Spinal cord (tissue), 9 donors: ENCODE measurements at regions not wholly inside any gene's neighbourhood (a gene's known extent, or its start where the extent isn't known, plus 50 kb on each side); places are given as distances from the start of the nearest gene placed in this dataset.
A peak's percentile ranks its signal among the peaks of the same experiment; 100 is the strongest.

Experiments
- DNase-seq, 6 donors: peaks; one replicate each; pipeline versions ENCODE4 v3.0.0 to v3.0.0-alpha.2; 2013 to 2015; ENCODE audit warnings: low spot score in 6 of 6, low read depth in 4 of 6
- H3K27ac ChIP-seq: one replicate; pipeline ENCODE4 v1.5.1; 2013; ENCODE audit warnings: low read depth, low read length, control low read depth
- H3K27me3 ChIP-seq: one replicate; pipeline ENCODE4 v1.6.1; 2013; ENCODE audit warnings: low read length; ENCODE audit not compliant: control insufficient read depth, insufficient read depth
- H3K36me3 ChIP-seq: one replicate; pipeline ENCODE4 v1.6.1; 2013; ENCODE audit warnings: low read length; ENCODE audit not compliant: control insufficient read depth, insufficient read depth
- H3K4me1 ChIP-seq: one replicate; pipeline ENCODE4 v1.6.1; 2013; ENCODE audit warnings: low read length; ENCODE audit not compliant: control insufficient read depth, insufficient read depth
- H3K4me3 ChIP-seq: one replicate; pipeline ENCODE4 v1.5.1; 2013; ENCODE audit warnings: low read depth, low read length, control low read depth
- H3K9me3 ChIP-seq: one replicate; pipeline ENCODE4 v1.6.1; 2013; ENCODE audit warnings: low read length; ENCODE audit not compliant: control insufficient read depth, insufficient read depth
- WGBS: methylation state at CpG from one replicate; pipeline ENCODE4 v1.1.5; 2013; ENCODE audit warnings: missing lambda C conversion rate; ENCODE audit not compliant: insufficient coverage; 5-methylcytosine and 5-hydroxymethylcytosine counted together
- donor health status: healthy.

GRCh38 chr9:134267881-134268724 lies 58.2 kb upstream of the RXRA start:
- no peaks in the 10 kb centered on the region for H3K27me3 ChIP-seq
- no peak for DNase-seq
- H3K36me3 ChIP-seq, result no peaks in the 10 kb centered on the region
- WGBS, result 71% methylated on average over 20 of the region's 28 CpGs
- no peak overlapping the region for H3K4me3 ChIP-seq
- no peak overlapping the region for H3K27ac ChIP-seq
- peaks cover 14% of the 10 kb centered on the region for H3K4me1 ChIP-seq
- H3K9me3 ChIP-seq, result no peaks in the 10 kb centered on the region

GRCh38 chr9:134268747-134269146 lies 57.5 kb upstream of the RXRA start:
- 98% methylated on average over 4 of the region's 6 CpGs for WGBS
- Histone ChIP-seq H3K27ac (no peak overlapping the region), H3K36me3 (no peaks in the 10 kb centered on the region), H3K4me1 (peaks cover 9% of the 10 kb centered on the region), H3K27me3 (no peaks in the 10 kb centered on the region), H3K4me3 (no peak overlapping the region), H3K9me3 (no peaks in the 10 kb centered on the region)
- DNase-seq, result no peak

GRCh38 chr9:134271338-134272301 lies 54.6 kb upstream of the RXRA start:
- peaks cover 6% of the 10 kb centered on the region for H3K4me1 ChIP-seq
- H3K36me3 ChIP-seq, result no peaks in the 10 kb centered on the region
- H3K27ac ChIP-seq, result no peak overlapping the region
- H3K9me3 ChIP-seq, result no peaks in the 10 kb centered on the region
- H3K27me3 ChIP-seq, result no peaks in the 10 kb centered on the region
- no peak overlapping the region for H3K4me3 ChIP-seq
- no peak for DNase-seq
- WGBS, result 73% methylated on average over 24 of the region's 24 CpGs

DNA sequence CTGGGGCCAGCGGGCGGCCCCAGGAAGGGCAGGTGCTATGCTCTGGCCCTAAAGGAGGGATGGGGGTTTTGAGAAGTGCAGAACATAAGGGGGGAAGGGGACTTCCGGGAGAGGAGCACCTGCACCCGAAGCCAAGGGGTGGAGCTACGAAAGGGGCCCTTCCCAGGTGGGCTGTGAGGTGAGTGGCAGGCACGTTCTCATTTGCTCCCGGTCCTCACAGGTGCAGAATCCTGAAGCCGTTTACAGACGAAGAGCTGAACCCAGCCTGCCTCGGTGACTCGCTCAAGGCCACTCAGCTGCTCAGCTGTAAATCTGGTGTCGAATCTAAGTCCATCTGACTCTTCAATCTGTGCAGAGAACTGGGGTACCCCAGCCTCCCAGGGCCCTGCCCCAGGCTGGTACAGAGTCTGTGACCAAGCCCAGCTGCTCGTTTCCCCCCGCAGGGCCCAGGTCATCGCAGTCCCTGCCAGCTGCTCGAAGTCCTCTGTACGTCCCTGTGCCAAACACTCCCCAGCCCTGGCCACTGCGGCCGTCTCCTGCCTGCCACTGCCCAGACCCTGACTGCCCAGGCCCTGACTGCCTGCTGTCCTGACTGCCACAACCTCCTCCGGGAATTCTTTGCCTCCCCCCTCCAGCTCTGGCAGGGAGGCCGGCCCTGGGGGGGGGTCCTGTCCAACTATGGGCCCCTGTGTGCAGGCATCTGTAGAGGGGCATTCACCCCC lies 53.8 kb upstream of the RXRA start:
- Histone ChIP-seq H3K4me1 (peaks cover 14% of the 10 kb centered on the region), H3K36me3 (no peaks in the 10 kb centered on the region), H3K27me3 (no peaks in the 10 kb centered on the region), H3K27ac (no peak overlapping the region), H3K4me3 (no peak overlapping the region), H3K9me3 (no peaks in the 10 kb centered on the region)
- no peak for DNase-seq
- WGBS, result 68% methylated on average over 19 of the region's 21 CpGs

GRCh38 chr9:134273647-134274046 lies 52.6 kb upstream of the RXRA start:
- Histone ChIP-seq H3K36me3 (no peaks in the 10 kb centered on the region), H3K4me3 (no peak overlapping the region), H3K9me3 (no peaks in the 10 kb centered on the region), H3K27ac (no peak overlapping the region), H3K4me1 (peaks cover 12% of the 10 kb centered on the region), H3K27me3 (peaks cover 3% of the 10 kb centered on the region)
- 94% methylated on average over 5 of the region's 5 CpGs for WGBS
- no peak for DNase-seq

GRCh38 chr9:134275375-134275774 lies 50.9 kb upstream of the RXRA start:
- Histone ChIP-seq H3K27me3 (peaks cover 3% of the 10 kb centered on the region), H3K4me3 (no peak overlapping the region), H3K4me1 (peaks cover 12% of the 10 kb centered on the region), H3K27ac (no peak overlapping the region), H3K9me3 (no peaks in the 10 kb centered on the region), H3K36me3 (peaks cover under 1% of the 10 kb centered on the region)
- 71% methylated on average over 6 of the region's 9 CpGs for WGBS
- no peak for DNase-seq

DNA sequence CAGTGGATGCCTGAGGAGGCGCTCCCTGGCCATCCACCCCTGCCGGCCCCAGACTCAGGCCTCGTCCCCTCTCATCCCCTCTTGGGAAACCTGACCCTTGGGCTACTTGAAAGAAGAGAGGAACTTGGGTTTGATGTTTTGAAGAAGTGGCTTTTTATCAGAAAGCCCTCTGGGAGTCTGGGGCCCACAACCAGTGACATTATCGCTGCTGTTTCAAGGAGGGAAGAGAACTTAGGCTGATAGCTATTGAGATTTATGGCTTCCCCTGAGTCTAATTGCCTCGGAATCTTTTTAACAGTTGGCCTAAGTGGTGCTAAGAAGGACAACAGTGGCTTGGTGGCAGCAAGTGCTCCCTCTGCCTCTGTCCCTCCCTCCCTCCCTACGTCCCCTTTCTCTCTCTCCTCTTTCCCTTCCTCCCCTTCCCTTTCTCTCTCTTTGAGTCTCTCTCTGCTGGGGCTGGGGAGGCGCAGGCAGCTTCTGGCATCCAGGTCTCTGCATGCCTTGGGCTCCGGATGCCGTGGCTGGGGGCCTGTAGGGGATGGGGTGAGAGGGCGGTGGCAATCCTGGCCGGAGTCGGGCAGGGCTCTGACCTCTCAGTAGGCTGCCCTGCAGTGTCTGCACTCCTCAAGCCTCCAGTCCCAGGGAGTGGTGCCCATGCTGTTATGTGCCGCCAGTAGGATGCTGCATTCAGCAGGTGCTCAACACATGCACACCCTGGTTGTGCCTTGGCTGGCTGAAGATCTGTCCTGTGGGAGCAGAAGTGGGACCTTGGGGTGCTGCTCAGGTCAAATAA lies 49.6 kb upstream of the RXRA start:
- no peak overlapping the region for H3K27ac ChIP-seq

More for the DNA sequence above, 49.6 kb upstream of the RXRA start:
- 4% methylated on average over 5 of the region's 13 CpGs for WGBS
- H3K27me3 ChIP-seq, result peaks cover 3% of the 10 kb centered on the region
- H3K36me3 ChIP-seq, result peaks cover 2% of the 10 kb centered on the region
- peaks cover 12% of the 10 kb centered on the region for H3K4me1 ChIP-seq
- peak in 1 of 6 donors; percentile 67 for DNase-seq
- no peak overlapping the region for H3K4me3 ChIP-seq
- no peaks in the 10 kb centered on the region for H3K9me3 ChIP-seq
